Caco-2 (cell line): ENCODE measurements at regions not wholly inside any gene's neighbourhood (a gene's known extent, or its start where the extent isn't known, plus 50 kb on each side); places are given as distances from the start of the nearest gene placed in this dataset.

Source experiments
- BruUV-seq: library from RNA; stranded (reverse); fragments of 400-500 nt; replicated peaks from 2 replicates; lab custom pipeline; 2021; lab: Mats Ljungman, UMichigan
- CTCF ChIA-PET: fragments of 300-600 bp; sonication (Branson Sonifier 250); formaldehyde crosslinking; loops from one replicate; lab custom pipeline; 2022; ENCODE audit warnings: antibody characterized with exemption; lab: Charles Lee
- POLR2A ChIA-PET: fragments of 300-600 bp; sonication (Branson Sonifier 250); formaldehyde crosslinking; loops from one replicate; lab custom pipeline; 2022; ENCODE audit warnings: antibody characterized with exemption; lab: Charles Lee
- DNase-seq, 2 experiments: peaks; one replicate each; pipeline versions ENCODE4 v3.0.0 to v3.0.0-alpha.2; 2020 to 2022
- H3K27me3 ChIP-seq: replicated peaks from 2 replicates; pipeline ENCODE4 v1.6.0; 2011; ENCODE audit warnings: low read length; ENCODE audit not compliant: control insufficient read depth, insufficient read depth
- H3K36me3 ChIP-seq: 2 replicates; pipeline ENCODE4 v1.5.1; 2011; ENCODE audit warnings: low read length; ENCODE audit not compliant: control insufficient read depth, insufficient read depth
- H3K4me1 ChIP-seq: fragments of 250-450 bp; sonication (Bioruptor Pico); 2 replicates; pipeline ENCODE4 v1.5.1; 2020; ENCODE audit warnings: mild to moderate bottlenecking
- H3K4me3 ChIP-seq: 2 replicates; pipeline ENCODE4 v1.5.1; 2011; ENCODE audit warnings: low read depth, mild to moderate bottlenecking, control low read depth, low read length
- H3K9me3 ChIP-seq: fragments of 250-450 bp; sonication (Bioruptor Pico); 2 replicates; pipeline ENCODE4 v1.5.1; 2020; ENCODE audit warnings: mild to moderate bottlenecking, moderate library complexity
- H3K27ac Mint-ChIP-seq: one replicate; pipeline ENCODE4 v1.8.0; 2022; ENCODE audit warnings: mixed read lengths; ENCODE audit not compliant: unreplicated experiment
- H3K27me3 Mint-ChIP-seq: one replicate; pipeline ENCODE4 v1.8.0; 2022; ENCODE audit warnings: mixed read lengths; ENCODE audit not compliant: insufficient read depth, unreplicated experiment
- H3K36me3 Mint-ChIP-seq: one replicate; pipeline ENCODE4 v1.8.0; 2022; ENCODE audit warnings: mild to moderate bottlenecking, mixed read lengths; ENCODE audit not compliant: insufficient read depth, unreplicated experiment
- H3K4me1 Mint-ChIP-seq: one replicate; pipeline ENCODE4 v1.8.0; 2022; ENCODE audit warnings: low read depth, mixed read lengths; ENCODE audit not compliant: unreplicated experiment
- H3K4me3 Mint-ChIP-seq: one replicate; pipeline ENCODE4 v1.8.0; 2022; ENCODE audit warnings: mild to moderate bottlenecking, moderate library complexity, mixed read lengths; ENCODE audit not compliant: unreplicated experiment
- H3K9me3 Mint-ChIP-seq: one replicate; pipeline ENCODE4 v1.8.0; 2022; ENCODE audit warnings: mixed read lengths; ENCODE audit not compliant: unreplicated experiment
- CTCF ChIP-seq, 2 experiments: fragments of 200-600 bp in 1 of 2; IDR thresholded peaks; 1 replicate in 1 of 2; 2 replicates in 1 of 2; pipeline versions ENCODE4 v1.5.1 to v1.8.0; 2011 to 2022; ENCODE audit warnings: antibody characterized with exemption in 1 of 2, control low read depth in 1 of 2, inconsistent platforms in 1 of 2, low read depth in 1 of 2, low read length in 1 of 2, mild to moderate bottlenecking in 1 of 2, moderate library complexity in 1 of 2; ENCODE audit not compliant: insufficient read depth in 1 of 2, severe bottlenecking in 1 of 2, unreplicated experiment in 1 of 2
- intact Hi-C: fragments of 100-400 bp; cut with micrococcal nuclease; formaldehyde crosslinking; loops from one replicate; pipeline ENCODE4 v1.10.0; 2022; ENCODE audit not compliant: unreplicated experiment

- no peak overlapping the region for H3K27ac Mint-ChIP-seq
- H3K36me3 Mint-ChIP-seq: no peaks in the 10 kb centered on the region
Observed at GRCh38 chr4:92129408-92129994, 174.3 kb upstream of the GRID2 start.

GRCh38 chr4:92136434-92136833 is 167.3 kb upstream of the GRID2 start:
- Histone ChIP-seq H3K4me3 (no peak overlapping the region), H3K36me3 (no peaks in the 10 kb centered on the region), H3K4me1 (no peaks in the 10 kb centered on the region), H3K9me3 (no peaks in the 10 kb centered on the region), H3K27me3 (no peaks in the 10 kb centered on the region)
- Mint-ChIP-seq H3K27ac (no peak overlapping the region), H3K9me3 (peaks cover 14% of the 10 kb centered on the region), H3K36me3 (no peaks in the 10 kb centered on the region), H3K4me3 (no peak overlapping the region), H3K27me3 (no peaks in the 10 kb centered on the region), H3K4me1 (no peaks in the 10 kb centered on the region)
- no peak for TF ChIP-seq CTCF (IDR thresholded peaks at IDR 0.05; ENCODE audit: insufficient read depth in 1 of 2, low read depth in 1 of 2, low read length in 1 of 2, severe bottlenecking in 1 of 2, unreplicated experiment in 1 of 2)
- ChIA-PET POLR2A (no interaction called here), CTCF (no interaction called here)
- intact Hi-C loops: no loop called here
- DNase-seq: no peak
- BruUV-seq: no TSS peak

More at GRCh38 chr4:92129408-92129994, 174.3 kb upstream of the GRID2 start:
- Histone ChIP-seq H3K36me3 (no peaks in the 10 kb centered on the region), H3K9me3 (no peaks in the 10 kb centered on the region), H3K4me3 (no peak overlapping the region), H3K4me1 (no peaks in the 10 kb centered on the region), H3K27me3 (no peaks in the 10 kb centered on the region)
- DNase-seq: no peak
- ChIA-PET CTCF (no interaction called here), POLR2A (no interaction called here)
- intact Hi-C loops: no loop called here
- Mint-ChIP-seq H3K4me1 (no peaks in the 10 kb centered on the region), H3K27me3 (no peaks in the 10 kb centered on the region), H3K9me3 (peaks cover 31% of the 10 kb centered on the region), H3K4me3 (no peak overlapping the region)
- no TSS peak for BruUV-seq
- TF ChIP-seq CTCF (IDR thresholded peaks at IDR 0.05; ENCODE audit: insufficient read depth in 1 of 2, low read depth in 1 of 2, low read length in 1 of 2, severe bottlenecking in 1 of 2, unreplicated experiment in 1 of 2): no peak

GRCh38 chr4:92163348-92163747 is 140.4 kb upstream of the GRID2 start:
- H3K36me3 Mint-ChIP-seq: no peaks in the 10 kb centered on the region
- H3K36me3 ChIP-seq: no peaks in the 10 kb centered on the region
- no TSS peak for BruUV-seq
- intact Hi-C loops: loop anchor here (5.0 kb wide), 1 partner anchor 1051 kb away; no protein-coding TSS in a partner anchor
- no peak overlapping the region for H3K4me3 ChIP-seq
- no peaks in the 10 kb centered on the region for H3K27me3 ChIP-seq
- no peak for DNase-seq
- H3K9me3 Mint-ChIP-seq: peaks cover 41% of the 10 kb centered on the region
- no peaks in the 10 kb centered on the region for H3K4me1 Mint-ChIP-seq
- CTCF ChIA-PET: no interaction called here
- no peaks in the 10 kb centered on the region for H3K9me3 ChIP-seq
- no peak for TF ChIP-seq CTCF (IDR thresholded peaks at IDR 0.05; ENCODE audit: insufficient read depth in 1 of 2, low read depth in 1 of 2, low read length in 1 of 2, severe bottlenecking in 1 of 2, unreplicated experiment in 1 of 2)
- no peaks in the 10 kb centered on the region for H3K27me3 Mint-ChIP-seq
- no peaks in the 10 kb centered on the region for H3K4me1 ChIP-seq
- H3K27ac Mint-ChIP-seq: no peak overlapping the region
- POLR2A ChIA-PET: no interaction called here
- H3K4me3 Mint-ChIP-seq: no peak overlapping the region
